PC-3 (cell line): ENCODE measurements at regions not wholly inside any gene's neighbourhood (a gene's known extent, or its start where the extent isn't known, plus 50 kb on each side); places are given as distances from the start of the nearest gene placed in this dataset.

Source experiments
- ATAC-seq: fragments of 200-7000 bp; cut with Tn5 transposase; 2 replicates; pipeline ENCODE4 v1.9.1; 2020; ENCODE audit warnings: mild to moderate bottlenecking, moderate library complexity
- BruUV-seq: library from RNA; stranded (reverse); fragments of 400-500 nt; replicated peaks from 2 replicates; lab custom pipeline; 2021; lab: Mats Ljungman, UMichigan
- CTCF ChIA-PET: fragments of 300-600 bp; sonication (Branson Sonifier 250); formaldehyde crosslinking; loops from one replicate; lab custom pipeline; 2022; ENCODE audit warnings: antibody characterized with exemption; lab: Charles Lee
- POLR2A ChIA-PET: fragments of 300-600 bp; sonication (Branson Sonifier 250); formaldehyde crosslinking; loops from one replicate; lab custom pipeline; 2022; ENCODE audit warnings: antibody characterized with exemption; ENCODE audit not compliant: unreplicated experiment; lab: Charles Lee
- DNase-seq: peaks from one replicate; pipeline ENCODE4 v3.0.0-alpha.2; 2015
- H2AFZ ChIP-seq: fragments of 300-600 bp; sonication (generic); 2 replicates; pipeline ENCODE4 v1.6.0; 2016; ENCODE audit warnings: antibody characterized with exemption, low read length
- H3F3A ChIP-seq: fragments of 300-600 bp; sonication (generic); one replicate; pipeline ENCODE4 v1.6.0; 2017; ENCODE audit warnings: antibody characterized with exemption, low read length, control low read depth, mild to moderate bottlenecking; ENCODE audit not compliant: unreplicated experiment
- H3K27ac ChIP-seq: fragments of 300-600 bp; sonication (generic); 2 replicates; pipeline ENCODE4 v1.5.1; 2016; ENCODE audit warnings: mild to moderate bottlenecking, low read length
- H3K27me3 ChIP-seq: fragments of 300-600 bp; sonication (generic); 2 replicates; pipeline ENCODE4 v1.6.1; 2016; ENCODE audit warnings: low read length, mixed read lengths
- H3K36me3 ChIP-seq: fragments of 300-600 bp; sonication (generic); 2 replicates; pipeline ENCODE4 v1.6.1; 2016; ENCODE audit warnings: low read depth, mixed run types, low read length, mixed read lengths
- H3K4me1 ChIP-seq: fragments of 300-600 bp; sonication (generic); 2 replicates; pipeline ENCODE4 v1.5.1; 2016; ENCODE audit warnings: low read length; ENCODE audit not compliant: insufficient read depth
- H3K4me2 ChIP-seq: fragments of 300-600 bp; sonication (generic); 2 replicates; pipeline ENCODE4 v1.6.0; 2016; ENCODE audit warnings: low read length
- H3K4me3 ChIP-seq: fragments of 300-600 bp; sonication (generic); 2 replicates; pipeline ENCODE4 v1.5.1; 2016; ENCODE audit warnings: mild to moderate bottlenecking, low read length, mixed read lengths
- H3K79me2 ChIP-seq: fragments of 300-600 bp; sonication (generic); 2 replicates; pipeline ENCODE4 v1.6.1; 2017; ENCODE audit warnings: low read length, mixed read lengths
- H3K9ac ChIP-seq: fragments of 300-600 bp; sonication (generic); 2 replicates; pipeline ENCODE4 v1.6.0; 2016; ENCODE audit warnings: mild to moderate bottlenecking, low read length
- H3K9me2 ChIP-seq: fragments of 300-600 bp; sonication (generic); replicated peaks from 2 replicates; pipeline ENCODE4 v1.6.1; 2016; ENCODE audit warnings: mixed run types, low read length, mixed read lengths
- H3K9me3 ChIP-seq: fragments of 300-600 bp; sonication (generic); 2 replicates; pipeline ENCODE4 v1.6.1; 2016; ENCODE audit warnings: low read length, mixed read lengths
- H4K20me1 ChIP-seq: fragments of 300-600 bp; sonication (generic); 2 replicates; pipeline ENCODE4 v1.6.1; 2016; ENCODE audit warnings: low read length, mixed read lengths
- CTCF ChIP-seq: fragments of 300-600 bp; sonication (generic); conservative IDR thresholded peaks from 2 replicates; pipeline ENCODE4 v1.5.1; 2017; ENCODE audit warnings: antibody characterized with exemption, low read depth, mild to moderate bottlenecking, low read length
- EZH2 ChIP-seq: fragments of 300-600 bp; sonication (generic); IDR thresholded peaks from one replicate; pipeline ENCODE4 v1.6.1; 2017; ENCODE audit warnings: antibody characterized with exemption, mild to moderate bottlenecking, low read length; ENCODE audit not compliant: unreplicated experiment
- EZH2phosphoT487 ChIP-seq: fragments of 300-600 bp; sonication (generic); IDR thresholded peaks from 2 replicates; pipeline ENCODE4 v1.6.1; 2018; ENCODE audit warnings: mild to moderate bottlenecking, antibody characterized with exemption, low read length, borderline replicate concordance
- intact Hi-C: fragments of 100-400 bp; cut with micrococcal nuclease; formaldehyde crosslinking; loops from 2 replicates; pipeline ENCODE4 v1.9.0; 2023

GRCh38 chr7:145850636-145851035 is 266.0 kb upstream of the CNTNAP2 start:
- ATAC-seq (no peak), DNase-seq (no peak)
- Histone ChIP-seq H3K4me3 (no peak overlapping the region), H3K9me2 (no peaks in the 10 kb centered on the region), H3K79me2 (no peaks in the 10 kb centered on the region), H3F3A (no peaks in the 10 kb centered on the region), H3K9me3 (no peaks in the 10 kb centered on the region), H3K27ac (no peak overlapping the region), H2AFZ (no peak overlapping the region), H3K9ac (no peak overlapping the region), H3K4me1 (no peaks in the 10 kb centered on the region), H3K4me2 (no peak overlapping the region), H3K36me3 (no peaks in the 10 kb centered on the region), H3K27me3 (no peaks in the 10 kb centered on the region), H4K20me1 (no peaks in the 10 kb centered on the region)
- BruUV-seq: no TSS peak
- ChIA-PET CTCF (no interaction called here), POLR2A (no interaction called here)
- intact Hi-C loops: no loop called here
- TF ChIP-seq EZH2phosphoT487 (no peak), EZH2 (no peak), CTCF (no peak)

- H3K27me3 ChIP-seq: no peaks in the 10 kb centered on the region
- intact Hi-C loops: loop anchor here (1.0 to 10.0 kb wide), 2 partner anchors 678 to 814 kb away; no protein-coding TSS in a partner anchor
- H3K36me3 ChIP-seq: no peaks in the 10 kb centered on the region
- DNase-seq (peak; percentile 25), ATAC-seq (peak; percentile 64; the same call in 1 of the 2 replicates)
- H3K9ac ChIP-seq: no peak overlapping the region
- H3K9me3 ChIP-seq: no peaks in the 10 kb centered on the region
- no peak overlapping the region for H3K4me2 ChIP-seq
- no TSS peak for BruUV-seq
- H2AFZ ChIP-seq: no peak overlapping the region
- ChIA-PET CTCF (interaction anchor here (0.5 to 0.7 kb wide), 3 partner anchors 70 to 679 kb away, joined by 3 to 6 read pairs (median 3); no protein-coding TSS in a partner anchor), POLR2A (no interaction called here)
- no peaks in the 10 kb centered on the region for H3K9me2 ChIP-seq
- H3K4me3 ChIP-seq: no peak overlapping the region
- no peaks in the 10 kb centered on the region for H3K79me2 ChIP-seq
- no peaks in the 10 kb centered on the region for H3K4me1 ChIP-seq
- peak; percentile 69 for TF ChIP-seq CTCF
- no peak for TF ChIP-seq EZH2phosphoT487
- H3K27ac ChIP-seq: no peak overlapping the region
- no peaks in the 10 kb centered on the region for H3F3A ChIP-seq
- H4K20me1 ChIP-seq: no peaks in the 10 kb centered on the region
Measured at GRCh38 chr7:145848691-145849090, 267.9 kb upstream of the CNTNAP2 start.

GRCh38 chr7:145845345-145845744 is 271.3 kb upstream of the CNTNAP2 start:
- Histone ChIP-seq H3K9ac (no peak overlapping the region), H2AFZ (peak overlapping the region; percentile 28; the same call in 1 of the 2 replicates), H3K36me3 (no peaks in the 10 kb centered on the region), H3F3A (no peaks in the 10 kb centered on the region), H3K4me3 (no peak overlapping the region), H4K20me1 (no peaks in the 10 kb centered on the region), H3K4me1 (no peaks in the 10 kb centered on the region), H3K9me2 (no peaks in the 10 kb centered on the region), H3K27ac (no peak overlapping the region), H3K4me2 (no peak overlapping the region), H3K9me3 (no peaks in the 10 kb centered on the region), H3K27me3 (no peaks in the 10 kb centered on the region), H3K79me2 (no peaks in the 10 kb centered on the region)
- TF ChIP-seq CTCF (no peak), EZH2phosphoT487 (no peak)
- ChIA-PET CTCF (no interaction called here), POLR2A (no interaction called here)
- intact Hi-C loops: loop anchor here (10.0 kb wide), 1 partner anchor 811 kb away; no protein-coding TSS in a partner anchor
- DNase-seq (no peak), ATAC-seq (no peak)
- BruUV-seq: no TSS peak
